Hematopoietic multipotent progenitor cell treated with erythropoietin and hydrocortisone succinate and interleukin-3 and kit ligand, for 6 days (in vitro differentiated cells): ENCODE measurements at regions not wholly inside any gene's neighbourhood (a gene's known extent, or its start where the extent isn't known, plus 50 kb on each side); places are given as distances from the start of the nearest gene placed in this dataset.
A peak's percentile ranks its signal among the peaks of the same experiment; 100 is the strongest.

Experiments
- DNase-seq: peaks from one replicate; pipeline ENCODE4 v3.0.0-alpha.2; 2015

- DNase-seq, result no peak
Measured at GRCh38 chr4:100797791-100798190, 280.0 kb upstream of the EMCN start.

GRCh38 chr4:100797356-100797755 is 279.5 kb upstream of the EMCN start:
- no peak for DNase-seq

DNA sequence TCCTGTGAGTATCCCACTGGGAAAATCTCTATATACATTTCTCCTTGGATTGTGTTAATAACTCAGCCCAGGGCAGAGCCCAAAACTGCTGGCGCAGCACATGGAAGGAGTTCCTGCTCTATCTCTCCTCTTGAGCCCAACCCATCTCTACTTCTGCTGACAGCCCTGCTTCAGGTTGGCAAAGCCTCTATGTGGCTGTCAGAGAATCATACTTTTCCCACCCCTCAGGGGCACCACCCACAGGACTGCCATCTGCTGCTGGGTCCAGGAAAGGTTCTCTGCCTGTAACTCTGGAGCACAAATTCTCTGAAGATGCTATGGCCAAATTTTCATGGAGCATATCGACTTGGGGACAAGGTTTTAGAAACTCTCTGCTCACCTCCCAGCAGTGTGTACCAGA is 278.5 kb upstream of the EMCN start:
- DNase-seq, result no peak

GRCh38 chr4:100795581-100795980 is 277.8 kb upstream of the EMCN start:
- DNase-seq, result no peak

DNA sequence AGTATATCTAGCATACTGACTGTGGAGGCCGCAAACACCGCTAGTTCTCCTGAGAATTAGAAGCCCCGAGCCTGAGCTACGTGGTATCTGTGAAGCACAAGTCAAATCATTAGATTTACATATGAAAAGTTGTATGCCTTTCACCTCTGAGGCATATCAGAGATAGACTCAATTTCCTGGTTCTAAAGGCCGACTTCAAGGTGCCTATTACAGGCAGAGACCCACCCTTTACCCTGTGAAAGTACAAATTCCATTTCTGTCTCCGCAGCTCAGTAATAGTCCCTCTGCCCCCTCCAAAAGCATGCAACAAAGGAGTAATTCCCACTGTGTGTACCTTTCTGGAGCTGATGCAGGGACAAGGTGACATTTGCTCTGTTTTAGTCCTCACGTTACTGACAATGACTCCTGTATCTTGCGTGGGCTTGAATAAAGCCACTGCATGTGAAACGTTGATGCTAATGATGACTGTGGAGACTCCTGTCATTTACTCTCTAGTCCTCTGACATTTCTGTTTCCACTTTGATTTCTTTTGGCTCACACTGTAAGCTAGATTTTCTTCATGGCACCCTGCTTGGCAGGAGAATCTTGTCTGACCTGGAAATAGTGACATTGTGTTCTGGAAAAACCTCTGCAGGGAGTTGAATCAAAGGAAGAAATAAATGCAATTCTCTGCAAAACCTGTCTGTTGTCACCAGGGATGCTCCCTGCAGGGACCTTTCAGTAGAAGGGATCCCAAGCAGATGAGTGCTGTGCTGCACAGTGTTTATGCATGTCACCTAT is 273.2 kb upstream of the EMCN start:
- no peak for DNase-seq

- no peak for DNase-seq
Measured at GRCh38 chr4:100789991-100790390, 272.2 kb upstream of the EMCN start.

- DNase-seq, result no peak
Measured at GRCh38 chr4:100786481-100786880, 268.7 kb upstream of the EMCN start.

DNA sequence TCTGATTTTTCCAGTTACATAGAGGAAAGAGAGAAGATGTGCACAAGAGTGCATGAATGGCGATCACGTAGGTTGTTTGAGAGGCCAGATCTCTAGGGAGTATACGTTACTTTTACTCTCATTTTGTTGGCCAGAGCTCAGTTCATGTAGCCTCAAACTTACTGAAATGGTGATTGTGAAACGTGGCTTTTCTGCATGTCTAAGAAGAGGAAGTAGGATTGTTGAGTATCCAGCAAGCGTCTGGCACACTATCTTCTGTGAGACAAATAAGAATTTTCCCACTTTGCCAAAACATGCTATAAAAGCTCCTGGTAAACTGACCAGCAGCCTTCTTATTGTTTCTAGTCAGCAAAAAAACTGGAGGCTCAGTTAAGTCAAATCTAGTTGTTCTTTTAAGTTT is 264.5 kb upstream of the EMCN start:
- peak; percentile 15 for DNase-seq

DNA sequence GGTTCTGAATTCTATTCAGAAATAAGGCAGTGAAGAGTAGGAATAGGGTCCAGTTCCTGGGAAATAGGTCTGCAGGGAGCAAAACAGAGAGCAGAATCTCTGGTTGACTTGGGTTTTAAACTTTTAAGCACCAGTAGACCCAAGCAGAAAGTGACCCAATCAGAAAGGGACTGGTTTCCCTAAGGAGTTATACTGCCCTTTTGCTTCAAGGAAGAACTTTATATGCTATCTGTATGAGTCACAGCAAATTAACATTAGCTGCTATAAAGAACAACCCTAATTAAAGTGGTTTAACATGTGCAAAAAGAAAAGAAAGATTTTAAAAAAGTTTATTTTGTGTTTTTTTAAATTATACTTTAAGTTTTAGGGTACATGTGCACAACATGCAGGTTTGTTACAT is 263.6 kb upstream of the EMCN start:
- no peak for DNase-seq

DNA sequence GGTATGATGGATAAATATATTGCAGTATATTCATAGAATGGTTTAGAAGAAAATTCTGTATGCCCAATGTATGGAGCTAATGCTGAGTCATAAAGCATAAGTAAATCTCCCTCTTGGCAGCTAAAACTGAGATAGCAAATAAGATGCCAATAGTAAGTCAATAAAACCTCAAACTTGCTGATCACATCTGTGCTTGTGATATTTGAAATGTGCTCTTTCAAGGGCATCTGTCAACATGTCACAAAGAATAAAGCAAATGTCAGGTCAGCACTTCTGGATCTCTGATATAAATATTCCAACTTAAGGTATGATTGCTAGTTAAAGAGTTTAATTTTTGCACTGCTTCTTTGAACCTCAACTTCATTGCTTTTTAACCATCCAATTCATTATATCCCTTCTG is 262.3 kb upstream of the EMCN start:
- no peak for DNase-seq

DNA sequence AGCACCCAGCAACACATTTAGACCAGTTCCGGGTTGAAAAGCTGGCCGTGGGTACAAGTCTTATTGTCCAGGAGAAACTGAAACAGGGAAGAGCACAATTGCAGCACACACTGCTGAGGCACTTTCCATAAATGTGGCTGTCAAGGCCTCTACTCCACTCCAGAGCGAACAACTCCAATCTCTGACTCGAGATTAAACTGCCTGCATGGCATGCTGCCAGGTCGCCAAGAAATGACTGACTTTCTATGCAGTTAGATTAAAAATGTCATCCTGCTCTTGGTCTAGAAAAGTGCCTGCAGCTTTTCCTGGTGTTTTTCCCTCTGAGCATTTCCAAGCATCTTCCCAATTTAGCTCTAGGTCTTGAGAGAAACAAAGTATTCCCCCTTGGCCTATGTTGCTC is 260.6 kb upstream of the EMCN start:
- DNase-seq, result no peak

GRCh38 chr4:100762738-100763137 is 244.9 kb upstream of the EMCN start:
- no peak for DNase-seq

- DNase-seq, result peak; percentile 13
Measured at GRCh38 chr4:100754751-100755150, 236.9 kb upstream of the EMCN start.

DNA sequence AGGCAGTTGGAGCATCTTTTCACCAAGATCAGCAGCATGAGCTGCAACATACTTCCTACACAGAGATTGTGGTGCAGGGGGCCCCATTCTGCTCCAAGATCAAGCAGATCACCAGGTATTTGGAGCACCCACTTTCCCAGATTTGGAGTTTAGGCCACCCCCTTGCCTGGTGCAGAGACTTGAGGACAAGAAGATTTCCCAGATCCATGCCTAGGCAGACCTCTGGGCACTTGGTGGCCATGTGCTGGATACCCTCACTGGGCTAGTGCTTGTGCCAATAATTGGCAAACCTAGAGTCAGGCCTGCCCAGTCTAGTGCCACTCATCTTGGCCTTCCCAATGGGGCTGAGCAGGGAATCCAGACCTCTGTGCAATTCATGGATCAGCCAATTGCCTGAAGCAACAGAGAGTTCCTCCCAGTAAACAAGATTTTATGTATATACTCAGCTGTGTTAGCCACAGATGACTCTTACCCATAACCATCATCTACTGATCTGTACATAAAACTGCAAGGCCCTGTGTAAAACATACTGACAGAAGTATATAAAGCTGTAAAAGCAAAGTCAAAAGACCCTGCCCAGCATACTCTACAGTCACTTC is 228.4 kb upstream of the EMCN start:
- no peak for DNase-seq

DNA sequence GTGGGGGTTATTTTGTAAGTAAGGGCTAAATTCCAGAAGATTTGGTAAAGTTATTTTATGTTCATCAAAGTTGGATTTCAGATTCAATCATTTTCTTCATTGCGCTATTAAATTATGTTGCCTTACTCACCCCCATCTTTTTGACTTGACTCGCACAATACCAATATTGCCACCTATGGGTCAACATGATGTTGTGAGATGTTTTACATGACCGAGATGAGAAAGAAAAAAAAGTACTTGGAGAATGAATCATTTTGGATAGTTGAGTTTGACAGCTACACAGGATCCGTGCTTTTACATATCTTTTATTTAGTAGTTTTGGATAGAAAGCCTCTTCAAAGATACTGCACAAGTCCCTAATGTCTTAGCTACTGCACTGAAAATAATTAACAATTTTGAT is 224.2 kb upstream of the EMCN start:
- DNase-seq, result peak; percentile 33

DNA sequence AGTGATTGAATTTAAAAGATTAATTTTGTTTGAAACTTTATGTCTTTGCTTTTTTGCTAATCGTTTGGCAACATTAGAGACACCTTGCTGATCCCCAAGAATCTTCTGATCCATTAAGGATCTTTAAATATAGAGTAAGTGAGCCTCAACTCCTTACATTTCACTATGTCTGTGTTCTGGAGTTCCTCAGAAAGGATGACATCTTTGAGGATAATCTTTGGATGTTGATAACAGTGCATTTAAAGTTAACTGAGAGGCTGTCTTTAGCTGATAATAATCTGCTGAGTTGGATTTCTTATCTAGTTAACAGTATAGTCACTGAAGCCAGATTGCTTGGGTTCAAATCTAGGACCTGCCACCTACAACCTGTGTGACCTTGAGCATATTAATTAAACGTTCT is 221.6 kb upstream of the EMCN start:
- DNase-seq, result no peak

DNA sequence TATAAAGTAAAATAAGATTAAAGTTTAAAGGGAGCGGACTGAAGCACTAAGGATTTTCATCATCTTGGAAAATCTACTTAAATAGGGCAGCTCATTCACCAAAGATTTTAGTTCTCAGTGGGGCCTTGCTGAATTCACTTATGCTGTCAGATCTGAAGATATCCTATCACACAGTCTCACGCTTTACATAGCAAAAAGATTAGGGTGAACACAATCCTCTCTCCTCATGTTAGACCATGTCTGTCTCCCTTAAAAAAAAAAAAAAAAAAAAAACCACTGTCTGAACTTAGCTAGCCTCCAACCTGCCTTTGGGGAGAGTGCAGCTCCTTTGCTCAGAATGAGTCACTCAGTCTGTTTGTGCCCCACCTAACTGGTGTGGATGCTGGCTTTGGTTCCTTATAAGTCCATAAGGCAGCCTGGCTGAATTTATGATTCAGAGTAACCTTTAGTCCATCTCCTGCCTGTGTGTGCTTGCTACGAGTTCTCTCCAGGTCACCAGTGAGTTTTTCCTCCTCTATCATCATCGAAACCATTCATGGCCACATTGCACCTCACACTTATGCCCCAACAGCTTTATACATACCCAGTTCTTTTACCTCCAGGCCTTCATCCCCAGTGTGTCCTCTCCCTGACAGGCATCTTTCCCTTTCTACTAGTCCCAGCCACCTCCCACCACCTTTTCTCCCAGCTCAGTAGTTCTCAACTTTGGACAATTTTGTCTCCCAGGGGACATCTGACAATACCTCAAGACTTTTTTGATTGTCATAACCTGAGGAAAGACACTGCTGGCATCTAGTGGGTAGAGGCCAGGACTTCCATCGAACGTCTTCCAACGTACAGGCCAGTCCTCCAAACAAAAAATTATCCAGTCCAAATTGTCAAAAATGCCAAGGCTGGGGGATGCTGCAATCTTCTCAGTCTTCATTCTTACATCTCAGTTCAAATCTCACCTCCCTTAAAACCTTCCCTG is 220.7 kb upstream of the EMCN start:
- peak; percentile 1 for DNase-seq

GRCh38 chr4:100736641-100737451 is 219.0 kb upstream of the EMCN start:
- DNase-seq, result no peak

DNA sequence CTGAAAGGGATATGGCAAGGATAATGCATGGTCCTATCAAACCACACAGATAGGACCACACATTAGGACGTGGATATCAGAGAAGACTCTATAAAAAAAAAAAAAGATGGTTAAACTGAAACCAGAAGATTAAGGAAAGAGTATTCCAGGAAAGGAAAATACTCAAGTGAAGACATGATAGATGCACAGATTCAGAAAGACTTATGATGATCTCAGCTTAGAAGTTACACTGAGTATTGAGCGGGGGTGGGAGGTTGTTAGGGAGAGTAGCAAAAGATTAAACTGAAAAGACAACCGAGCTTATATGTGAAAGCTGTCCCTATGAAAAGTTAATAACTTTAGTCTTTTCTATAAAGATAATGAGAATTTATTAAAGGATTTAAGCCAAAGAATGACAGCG is 211.0 kb upstream of the EMCN start:
- DNase-seq, result no peak

DNA sequence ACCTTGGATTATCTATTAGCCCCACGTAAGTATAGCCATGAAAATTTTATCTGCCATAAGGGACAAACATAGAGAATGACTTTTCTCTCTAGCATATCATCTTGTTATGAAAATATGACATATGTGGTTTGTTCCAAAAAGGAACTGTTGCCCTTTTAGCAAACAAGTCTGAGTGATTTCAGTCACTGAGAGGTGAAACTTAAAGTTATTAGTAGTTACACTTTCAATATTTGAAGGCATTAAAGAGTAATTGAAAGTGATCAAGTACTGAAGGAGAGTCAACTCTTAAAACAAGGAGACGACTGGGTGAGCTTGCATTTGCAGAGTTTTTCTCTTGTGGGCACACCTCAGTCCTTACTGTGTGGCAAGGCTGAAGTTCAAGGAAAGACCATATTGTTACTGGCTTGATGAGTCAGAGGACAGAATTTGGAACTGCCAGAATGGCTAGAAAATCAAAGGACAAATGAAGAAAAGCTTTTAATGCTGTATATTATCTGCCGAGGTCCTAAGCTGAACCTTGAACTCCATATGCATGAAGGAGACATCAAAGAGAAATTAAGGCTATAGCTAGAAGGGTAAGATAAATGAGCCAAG is 205.1 kb upstream of the EMCN start:
- DNase-seq, result no peak

GRCh38 chr4:100722133-100722532 is 204.3 kb upstream of the EMCN start:
- no peak for DNase-seq

DNA sequence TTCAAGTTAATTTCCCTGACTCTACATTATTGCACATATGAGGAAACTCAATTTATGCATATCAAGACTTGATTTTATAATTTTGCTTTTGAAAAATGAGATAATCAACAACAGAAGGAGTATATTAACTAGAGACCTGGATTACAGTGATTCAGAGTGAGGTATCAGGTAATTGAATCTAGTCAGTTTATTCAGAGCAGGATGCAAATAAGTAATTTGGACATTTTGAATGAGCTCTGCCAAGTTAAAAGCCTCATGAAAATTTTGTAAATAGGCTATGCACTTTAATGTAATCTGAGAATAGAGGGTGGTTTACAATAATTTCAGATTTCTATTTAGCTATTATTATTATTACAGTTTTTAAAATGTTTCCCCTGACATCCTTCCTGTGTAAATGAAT is 203.7 kb upstream of the EMCN start:
- no peak for DNase-seq
